PFSK-1 (cell line): ENCODE measurements at regions not wholly inside any gene's neighbourhood (a gene's known extent, or its start where the extent isn't known, plus 50 kb on each side); places are given as distances from the start of the nearest gene placed in this dataset.

Source experiments
- SIN3A ChIP-seq: IDR thresholded peaks from 2 replicates; pipeline ENCODE4 v1.6.1; 2012; ENCODE audit warnings: mild to moderate bottlenecking, low read length, moderate library complexity, borderline replicate concordance; ENCODE audit not compliant: insufficient read depth
- TAF1 ChIP-seq: IDR thresholded peaks from 2 replicates; pipeline ENCODE4 v1.6.1; 2012; ENCODE audit warnings: low read length, control low read depth, borderline replicate concordance; ENCODE audit not compliant: insufficient read depth

- TF ChIP-seq TAF1 (no peak), SIN3A (no peak)
These were observed 418.5 kb downstream of the PLPP3 start for GRCh38 chr1:56160773-56161315.
